ENCODE measurements at regions not wholly inside any gene's neighbourhood (a gene's known extent, or its start where the extent isn't known, plus 50 kb on each side); places are given as distances from the start of the nearest gene placed in this dataset.

GRCh38 chr4:115274545-115274944 lies 161.1 kb upstream of the NDST4 start:
- no peak for DNase-seq
- Histone ChIP-seq H3K27me3 (no peaks in the 10 kb centered on the region), H3K36me3 (no peaks in the 10 kb centered on the region), H3K27ac (no peak overlapping the region), H3K4me3 (no peak overlapping the region), H3K4me1 (no peaks in the 10 kb centered on the region), H3K9me3 (no peaks in the 10 kb centered on the region)
- TF ChIP-seq POLR2A (IDR thresholded peaks at IDR 0.05) (no peak), POLR2AphosphoS5 (IDR thresholded peaks at IDR 0.05) (no peak), EP300 (IDR thresholded peaks at IDR 0.05; ENCODE audit: low read depth) (no peak)
- TF ChIP-seq, protein P1, sequence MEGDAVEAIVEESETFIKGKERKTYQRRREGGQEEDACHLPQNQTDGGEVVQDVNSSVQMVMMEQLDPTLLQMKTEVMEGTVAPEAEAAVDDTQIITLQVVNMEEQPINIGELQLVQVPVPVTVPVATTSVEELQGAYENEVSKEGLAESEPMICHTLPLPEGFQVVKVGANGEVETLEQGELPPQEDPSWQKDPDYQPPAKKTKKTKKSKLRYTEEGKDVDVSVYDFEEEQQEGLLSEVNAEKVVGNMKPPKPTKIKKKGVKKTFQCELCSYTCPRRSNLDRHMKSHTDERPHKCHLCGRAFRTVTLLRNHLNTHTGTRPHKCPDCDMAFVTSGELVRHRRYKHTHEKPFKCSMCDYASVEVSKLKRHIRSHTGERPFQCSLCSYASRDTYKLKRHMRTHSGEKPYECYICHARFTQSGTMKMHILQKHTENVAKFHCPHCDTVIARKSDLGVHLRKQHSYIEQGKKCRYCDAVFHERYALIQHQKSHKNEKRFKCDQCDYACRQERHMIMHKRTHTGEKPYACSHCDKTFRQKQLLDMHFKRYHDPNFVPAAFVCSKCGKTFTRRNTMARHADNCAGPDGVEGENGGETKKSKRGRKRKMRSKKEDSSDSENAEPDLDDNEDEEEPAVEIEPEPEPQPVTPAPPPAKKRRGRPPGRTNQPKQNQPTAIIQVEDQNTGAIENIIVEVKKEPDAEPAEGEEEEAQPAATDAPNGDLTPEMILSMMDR (IDR thresholded peaks at IDR 0.05): no peak
- in situ Hi-C loops (cut with MboI; ENCODE audit: low pct_ligation_motif_present in 1 of 4, low pct_unique_long_range_greater_than_20kb in 1 of 4, low sequenced_read_pairs in 3 of 4) (no loop called here), intact Hi-C loops (cut with DNase I; ENCODE audit: low total_unique reads) (no loop called here)

GRCh38 chr4:115272594-115272993 lies 159.2 kb upstream of the NDST4 start:
- H3K9me3 ChIP-seq: no peaks in the 10 kb centered on the region
- TF ChIP-seq POLR2AphosphoS5 (IDR thresholded peaks at IDR 0.05) (no peak), POLR2A (IDR thresholded peaks at IDR 0.05) (no peak), EP300 (IDR thresholded peaks at IDR 0.05; ENCODE audit: low read depth) (no peak)
- TF ChIP-seq, protein P1 (IDR thresholded peaks at IDR 0.05): no peak
- no peaks in the 10 kb centered on the region for H3K27me3 ChIP-seq
- DNase-seq: no peak
- in situ Hi-C loops (cut with MboI; ENCODE audit: low pct_ligation_motif_present in 1 of 4, low pct_unique_long_range_greater_than_20kb in 1 of 4, low sequenced_read_pairs in 3 of 4) (no loop called here), intact Hi-C loops (cut with DNase I; ENCODE audit: low total_unique reads) (no loop called here)
- 77 to 92% methylated on average over 2 of the region's 2 CpGs for WGBS, 2 donors (ENCODE audit: low coverage in 1 of 2)
- no peak overlapping the region for H3K27ac ChIP-seq
- no peaks in the 10 kb centered on the region for H3K4me1 ChIP-seq
- H3K4me3 ChIP-seq: no peak overlapping the region
- H3K36me3 ChIP-seq: no peaks in the 10 kb centered on the region

DNA sequence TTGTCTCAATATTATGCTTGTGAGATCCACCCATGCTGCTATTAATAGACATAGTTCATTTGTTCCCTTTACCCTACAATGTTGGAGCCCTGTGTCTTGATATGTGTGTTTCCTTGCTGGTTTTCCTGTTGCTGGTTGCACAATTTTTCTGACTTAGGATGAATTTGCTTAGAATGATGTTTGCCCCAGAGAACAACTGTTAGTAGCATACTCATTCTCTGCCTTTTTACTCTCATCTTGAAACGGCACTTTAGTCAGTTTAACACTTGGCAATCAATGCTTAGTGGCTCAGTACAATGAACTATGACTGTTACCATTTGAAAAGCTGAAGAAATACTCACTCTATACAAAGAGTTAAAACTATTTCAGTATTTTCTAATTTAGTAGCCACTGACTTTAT lies 158.8 kb upstream of the NDST4 start:
- H3K4me3 ChIP-seq: no peak overlapping the region
- DNase-seq: no peak
- no peak for TF ChIP-seq POLR2A (IDR thresholded peaks at IDR 0.05)
- intact Hi-C loops (cut with DNase I; ENCODE audit: low total_unique reads) (no loop called here), in situ Hi-C loops (cut with MboI; ENCODE audit: low pct_ligation_motif_present in 1 of 4, low pct_unique_long_range_greater_than_20kb in 1 of 4, low sequenced_read_pairs in 3 of 4) (no loop called here)
- H3K9me3 ChIP-seq: no peaks in the 10 kb centered on the region
- no peaks in the 10 kb centered on the region for H3K36me3 ChIP-seq
- H3K27me3 ChIP-seq: no peaks in the 10 kb centered on the region
- 38 to 64% methylated on average over 1 of the region's 1 CpG for WGBS, 2 donors (ENCODE audit: low coverage in 1 of 2)
- no peaks in the 10 kb centered on the region for H3K4me1 ChIP-seq
- no peak overlapping the region for H3K27ac ChIP-seq

DNA sequence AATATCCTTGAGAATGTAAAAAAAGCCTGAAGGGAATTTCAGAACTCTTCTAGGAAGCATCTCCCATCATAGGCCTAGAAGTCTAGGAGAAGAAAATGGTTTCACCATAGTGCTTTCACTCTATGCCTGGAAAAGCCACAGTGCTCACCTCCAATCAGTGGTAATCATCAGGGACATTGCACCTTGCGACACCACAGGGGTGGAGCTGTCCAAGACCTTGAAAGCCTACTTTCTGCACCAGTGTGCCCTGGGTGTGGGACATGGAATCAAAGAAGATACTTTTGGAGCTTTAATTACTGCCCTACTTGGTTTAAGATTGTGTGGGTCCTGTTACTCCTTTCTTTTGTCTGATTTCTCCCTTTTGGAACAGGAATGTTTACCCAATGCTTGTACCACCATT lies 146.8 kb upstream of the NDST4 start:
- intact Hi-C loops (cut with DNase I; ENCODE audit: low total_unique reads): no loop called here
- Histone ChIP-seq H3K36me3 (no peaks in the 10 kb centered on the region), H3K27ac (no peak overlapping the region), H3K27me3 (no peaks in the 10 kb centered on the region), H3K4me3 (no peak overlapping the region), H3K9me3 (no peaks in the 10 kb centered on the region), H3K4me1 (no peaks in the 10 kb centered on the region)
- DNase-seq: no peak
- TF ChIP-seq EP300 (IDR thresholded peaks at IDR 0.05; ENCODE audit: low read depth) (no peak), POLR2A (IDR thresholded peaks at IDR 0.05) (no peak), POLR2AphosphoS5 (IDR thresholded peaks at IDR 0.05) (no peak)
- TF ChIP-seq, protein P1 (IDR thresholded peaks at IDR 0.05): no peak
- in situ Hi-C loops (cut with MboI; ENCODE audit: low pct_ligation_motif_present in 1 of 4, low pct_unique_long_range_greater_than_20kb in 1 of 4, low sequenced_read_pairs in 3 of 4): no loop called here
- 92 to 100% methylated on average over 1 of the region's 1 CpG for WGBS, 2 donors (ENCODE audit: low coverage in 1 of 2)

- TF ChIP-seq EP300 (IDR thresholded peaks at IDR 0.05; ENCODE audit: low read depth): no peak
- TF ChIP-seq POLR2A (IDR thresholded peaks at IDR 0.05): no peak
- TF ChIP-seq, protein P1 (IDR thresholded peaks at IDR 0.05): no peak
- TF ChIP-seq POLR2AphosphoS5 (IDR thresholded peaks at IDR 0.05): no peak
Measured at GRCh38 chr4:115259642-115260041, 146.2 kb upstream of the NDST4 start.

More at GRCh38 chr4:115259642-115260041, 146.2 kb upstream of the NDST4 start:
- Histone ChIP-seq H3K4me1 (no peaks in the 10 kb centered on the region), H3K9me3 (no peaks in the 10 kb centered on the region), H3K27me3 (no peaks in the 10 kb centered on the region), H3K27ac (no peak overlapping the region), H3K4me3 (no peak overlapping the region), H3K36me3 (no peaks in the 10 kb centered on the region)
- DNase-seq: no peak
- intact Hi-C loops (cut with DNase I; ENCODE audit: low total_unique reads): loop anchor here (10.0 kb wide), 1 partner anchor 425 kb away; no protein-coding TSS in a partner anchor
- in situ Hi-C loops (cut with MboI; ENCODE audit: low pct_ligation_motif_present in 1 of 4, low pct_unique_long_range_greater_than_20kb in 1 of 4, low sequenced_read_pairs in 3 of 4): no loop called here
- WGBS, 2 donors (ENCODE audit: low coverage in 1 of 2): 85 to 93% methylated on average over 2 of the region's 2 CpGs

All from transverse colon (tissue), 4 donors.